HUES6 (cell line): ENCODE measurements at regions not wholly inside any gene's neighbourhood (a gene's known extent, or its start where the extent isn't known, plus 50 kb on each side); places are given as distances from the start of the nearest gene placed in this dataset.
"Not testable (repeated sequence)": the region's sequence is repeated elsewhere in the genome, so short reads cannot be mapped to it uniquely, and the experiment has no call there.

Experiments
- H3K27ac ChIP-seq: 2 replicates; pipeline ENCODE4 v1.7.0; 2013; ENCODE audit warnings: low read depth, mild to moderate bottlenecking, low read length, inconsistent platforms
- H3K27me3 ChIP-seq: 2 replicates; pipeline ENCODE4 v1.6.1; 2013; ENCODE audit warnings: low read length; ENCODE audit not compliant: control insufficient read depth, insufficient read depth
- H3K36me3 ChIP-seq: 2 replicates; pipeline ENCODE4 v1.6.1; 2013; ENCODE audit warnings: low read length; ENCODE audit not compliant: control insufficient read depth, insufficient read depth
- H3K4me1 ChIP-seq: 2 replicates; pipeline ENCODE4 v1.6.1; 2013; ENCODE audit warnings: low read length; ENCODE audit not compliant: control insufficient read depth, insufficient read depth
- H3K4me3 ChIP-seq: 2 replicates; pipeline ENCODE4 v1.5.1; 2013; ENCODE audit warnings: low read depth, low read length
- H3K9ac ChIP-seq: one replicate; pipeline ENCODE4 v1.6.1; 2013; ENCODE audit warnings: mild to moderate bottlenecking, low read length
- H3K9me3 ChIP-seq: 2 replicates; pipeline ENCODE4 v1.6.1; 2013; ENCODE audit warnings: low read depth, low read length; ENCODE audit not compliant: control insufficient read depth, insufficient read depth

DNA sequence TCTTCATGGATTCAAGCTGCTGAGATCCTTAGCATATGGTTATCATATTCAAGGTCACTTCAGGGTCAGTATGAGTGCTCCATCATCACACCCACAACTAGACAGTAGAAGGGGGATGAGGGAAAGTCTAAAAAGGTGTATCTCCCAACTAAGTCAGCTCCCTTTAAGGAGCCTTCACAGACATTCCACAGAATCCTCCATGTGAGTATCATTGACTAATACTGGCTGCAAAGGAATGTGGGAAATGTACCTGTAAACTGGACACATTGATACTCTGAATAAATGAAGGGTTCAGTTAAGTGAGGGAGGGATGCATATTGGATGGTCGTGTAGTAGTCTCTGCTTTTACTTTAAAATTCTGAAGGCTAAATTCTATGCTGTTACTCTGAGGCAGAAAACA lies 330.7 kb downstream of the LRRC70 start:
- H3K4me1 ChIP-seq: peaks cover 3% of the 10 kb centered on the region; the same call in 1 of the 2 replicates

DNA sequence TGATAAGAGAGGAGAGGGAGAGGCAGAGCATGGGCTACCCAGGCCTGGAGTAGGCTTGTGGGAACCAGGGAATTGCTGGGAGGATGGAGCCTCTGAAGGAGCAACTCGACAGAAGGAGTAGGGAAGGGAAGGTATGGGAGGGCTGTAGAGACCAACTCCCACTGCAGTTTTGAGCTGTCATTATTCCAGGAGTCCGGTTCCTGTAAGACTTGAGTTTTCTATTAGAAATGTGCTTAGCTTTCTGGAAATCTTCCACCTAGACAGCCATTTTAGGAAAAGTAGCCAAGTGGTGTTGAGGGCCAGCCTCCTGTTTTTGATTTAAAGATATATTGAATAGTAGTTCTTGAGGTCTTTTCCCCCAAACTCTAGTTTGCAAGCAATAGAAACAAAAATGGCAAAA lies 323.5 kb downstream of the LRRC70 start:
- H3K27ac ChIP-seq: no peak overlapping the region
- no peak overlapping the region for H3K4me3 ChIP-seq
- no peak overlapping the region for H3K9ac ChIP-seq
- H3K4me1 ChIP-seq: no peaks in the 10 kb centered on the region
- H3K27me3 ChIP-seq: no peaks in the 10 kb centered on the region
- no peaks in the 10 kb centered on the region for H3K9me3 ChIP-seq
- no peaks in the 10 kb centered on the region for H3K36me3 ChIP-seq

More for the DNA sequence above, 330.7 kb downstream of the LRRC70 start:
- Histone ChIP-seq H3K9me3 (peaks cover 4% of the 10 kb centered on the region; the same call in 1 of the 2 replicates), H3K27me3 (no peaks in the 10 kb centered on the region), H3K36me3 (no peaks in the 10 kb centered on the region), H3K27ac (no peak overlapping the region), H3K9ac (no peak overlapping the region), H3K4me3 (no peak overlapping the region)

DNA sequence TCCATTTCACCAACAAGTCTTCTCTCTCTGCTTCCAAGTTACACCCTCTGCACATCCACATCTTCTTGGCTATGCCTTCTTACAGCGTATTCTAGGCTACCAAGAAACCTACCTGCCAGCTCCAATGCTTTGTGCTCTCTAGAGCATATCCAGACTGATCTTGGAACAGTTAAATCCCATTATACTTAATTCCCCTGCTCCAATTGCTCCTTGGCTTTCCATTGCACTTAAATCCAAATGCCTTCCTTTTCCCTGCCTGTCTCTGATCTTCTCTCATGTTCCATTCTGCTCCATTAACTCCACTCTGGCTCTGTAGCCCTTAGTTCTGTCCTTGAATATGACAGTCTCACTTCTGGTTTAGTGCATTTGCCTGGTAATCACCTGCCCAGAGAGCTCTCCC lies 322.4 kb downstream of the LRRC70 start:
- Histone ChIP-seq H3K27me3 (no peaks in the 10 kb centered on the region), H3K36me3 (no peaks in the 10 kb centered on the region), H3K27ac (no peak overlapping the region), H3K9me3 (no peaks in the 10 kb centered on the region), H3K9ac (no peak overlapping the region), H3K4me3 (no peak overlapping the region), H3K4me1 (peaks cover 4% of the 10 kb centered on the region; the same call in 1 of the 2 replicates)

DNA sequence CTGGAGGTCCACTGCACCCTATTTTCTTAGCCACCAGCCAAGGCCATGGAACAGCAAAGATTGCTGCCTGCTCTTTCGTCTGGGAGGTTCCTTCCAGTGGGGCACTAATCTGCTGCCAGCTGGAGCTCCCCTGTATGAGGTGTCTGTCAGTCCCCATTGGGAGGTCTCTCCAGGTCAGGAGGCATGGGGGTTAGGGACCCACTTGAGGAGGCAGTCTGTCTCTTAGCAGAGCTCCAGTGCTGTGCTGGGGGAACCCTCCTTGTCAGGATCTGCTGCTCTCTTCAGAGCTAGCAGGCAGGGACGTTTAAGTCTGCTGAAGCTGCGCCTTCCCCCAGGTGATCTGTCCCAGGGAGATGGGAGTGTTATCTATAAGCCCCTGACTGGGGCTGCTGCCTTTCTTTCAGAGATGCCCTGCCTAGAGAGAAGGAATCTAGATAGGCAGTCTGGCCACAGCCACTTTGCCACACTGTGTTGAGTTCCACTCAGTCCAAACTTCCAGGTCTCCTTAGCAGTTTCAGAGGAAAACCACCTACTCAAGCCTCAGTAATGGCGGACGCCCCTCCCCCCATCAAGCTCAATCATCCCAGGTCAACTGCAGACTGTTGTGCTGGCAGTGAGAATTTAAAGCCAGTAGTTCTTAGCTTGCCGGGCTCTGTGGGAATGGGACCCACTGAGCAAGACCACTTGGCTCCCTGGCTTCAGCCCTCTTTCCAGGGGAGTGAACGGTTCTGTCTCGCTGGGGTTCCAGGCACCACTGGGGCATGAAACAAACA lies 317.7 kb downstream of the LRRC70 start:
- Histone ChIP-seq H3K9me3 (no peaks in the 10 kb centered on the region), H3K4me3 (no peak overlapping the region), H3K9ac (no peak overlapping the region), H3K4me1 (peaks cover 4% of the 10 kb centered on the region; the same call in 1 of the 2 replicates), H3K27me3 (no peaks in the 10 kb centered on the region), H3K36me3 (no peaks in the 10 kb centered on the region), H3K27ac (no peak overlapping the region)

DNA sequence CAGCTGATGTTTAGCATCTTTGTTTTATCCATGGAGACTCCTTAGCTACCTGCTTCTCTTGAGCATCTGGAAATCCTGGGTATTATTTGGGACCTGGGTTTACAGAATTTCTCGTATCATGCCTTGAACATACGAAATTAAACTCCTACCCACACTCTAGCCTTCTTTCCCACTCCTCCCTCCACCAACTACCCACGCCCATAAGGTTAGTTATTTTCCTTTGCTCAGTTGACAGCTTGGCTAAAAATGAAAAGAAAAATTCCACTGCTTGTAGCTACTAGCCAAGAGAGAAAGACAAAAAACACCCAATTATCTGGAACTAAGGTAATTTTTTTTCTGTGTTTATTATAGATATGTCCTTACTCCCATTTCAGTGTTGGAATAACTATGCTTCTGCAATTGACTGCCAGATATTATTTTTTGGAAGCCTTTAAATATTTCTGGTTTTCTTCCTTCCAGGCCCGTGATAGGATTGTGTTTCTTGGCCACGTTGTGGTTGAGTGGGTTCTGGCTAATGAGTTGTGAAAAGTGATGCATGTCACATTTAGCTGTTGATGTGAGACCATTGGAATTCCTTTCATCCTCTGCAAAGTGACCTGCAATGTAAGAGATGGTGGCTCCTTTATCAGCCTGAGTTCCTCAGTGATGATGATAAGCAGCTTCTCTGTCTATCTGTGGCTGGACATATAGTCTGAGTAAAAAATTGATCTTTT lies 308.1 kb downstream of the LRRC70 start:
- Histone ChIP-seq H3K36me3 (no peaks in the 10 kb centered on the region), H3K9ac (no peak overlapping the region), H3K27me3 (no peaks in the 10 kb centered on the region), H3K9me3 (no peaks in the 10 kb centered on the region), H3K4me3 (no peak overlapping the region), H3K4me1 (no peaks in the 10 kb centered on the region), H3K27ac (no peak overlapping the region)

DNA sequence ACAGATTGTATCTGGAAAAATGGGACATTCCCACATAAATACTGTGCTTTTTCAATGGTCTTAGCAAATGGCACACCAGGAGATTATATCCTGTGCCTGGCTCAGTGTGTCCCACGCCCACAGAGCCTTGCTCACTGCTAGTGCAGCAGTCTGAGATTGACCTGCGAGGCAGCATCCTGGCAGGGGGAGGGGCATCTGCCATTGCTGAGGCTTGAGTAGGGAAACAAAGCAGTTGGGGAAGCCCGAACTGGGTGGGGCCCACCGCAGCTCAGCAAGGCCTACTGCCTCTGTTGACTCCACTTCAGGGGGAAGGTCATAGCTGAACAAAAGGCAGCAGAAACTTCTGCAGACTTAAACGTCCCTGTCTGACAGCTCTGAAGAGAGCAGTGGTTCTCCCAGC lies 258.7 kb downstream of the LRRC70 start:
- H3K36me3 ChIP-seq, H3K4me1 ChIP-seq, H3K9ac ChIP-seq, H3K27me3 ChIP-seq, H3K4me3 ChIP-seq, H3K27ac ChIP-seq: not testable (repeated sequence)
- peaks cover 36% of the 10 kb centered on the region for H3K9me3 ChIP-seq

DNA sequence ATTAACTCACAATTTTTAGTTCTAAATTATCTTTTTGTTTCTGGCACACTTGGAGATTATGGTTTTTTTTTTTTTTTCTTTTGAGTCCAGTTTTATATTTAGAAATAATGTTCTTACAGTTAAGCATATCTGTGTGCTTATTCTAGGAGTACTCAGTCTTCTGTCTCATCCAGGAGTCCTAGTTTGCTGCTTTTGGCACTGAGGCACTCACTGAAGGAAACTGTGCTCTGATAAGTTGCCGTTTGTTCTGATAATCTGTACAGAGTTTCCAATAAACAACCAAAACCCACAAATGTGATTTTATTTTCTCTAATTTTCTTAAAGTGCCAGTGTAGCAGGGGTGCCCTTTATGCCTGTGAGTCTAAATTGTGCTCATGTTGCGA lies 251.0 kb downstream of the LRRC70 start:
- H3K9ac ChIP-seq: no peak overlapping the region
- H3K9me3 ChIP-seq: peaks cover 15% of the 10 kb centered on the region; the same call in 1 of the 2 replicates
- no peaks in the 10 kb centered on the region for H3K27me3 ChIP-seq
- H3K4me3 ChIP-seq: no peak overlapping the region
- H3K36me3 ChIP-seq: no peaks in the 10 kb centered on the region
- H3K4me1 ChIP-seq: no peaks in the 10 kb centered on the region
- H3K27ac ChIP-seq: no peak overlapping the region

DNA sequence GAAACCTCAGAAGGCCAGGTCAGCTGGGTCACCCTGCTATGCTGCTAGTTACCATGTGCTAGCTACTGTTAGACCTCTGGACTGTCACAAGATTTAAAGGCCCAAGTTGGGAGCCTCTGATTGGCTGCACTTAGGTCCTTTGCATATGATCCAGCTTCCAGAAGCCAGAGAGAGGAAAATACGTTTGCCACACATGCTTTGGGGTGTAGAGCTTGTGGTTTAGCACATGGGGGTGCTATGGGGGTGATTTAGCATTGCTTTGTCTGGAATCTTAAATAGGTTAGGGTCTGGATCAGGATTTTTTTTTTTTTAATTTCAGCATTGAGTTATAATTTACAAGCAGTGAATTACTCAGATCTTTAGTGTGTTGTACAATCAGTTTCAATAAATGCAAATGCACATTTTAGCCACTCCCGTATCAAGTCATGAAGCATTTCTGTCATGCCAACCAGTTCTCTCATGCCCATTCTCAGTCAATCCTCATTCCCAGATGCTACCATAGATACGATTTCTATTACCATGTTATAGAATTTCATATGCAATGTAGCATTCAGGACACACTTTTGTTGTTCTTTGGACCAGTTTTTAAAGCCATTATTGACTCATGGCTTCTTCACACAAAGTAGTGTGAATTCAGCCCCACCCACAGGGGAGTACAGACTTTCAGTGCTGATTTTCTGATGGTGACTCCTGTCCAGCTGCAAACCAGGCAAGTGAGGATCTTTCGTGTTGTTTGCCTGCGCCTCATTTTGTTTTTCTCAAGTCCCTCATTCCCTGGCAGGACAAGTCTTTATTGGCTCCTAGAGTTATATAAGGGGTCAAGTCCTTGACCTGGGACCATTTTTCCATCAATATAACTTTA lies 250.4 kb downstream of the LRRC70 start:
- no peaks in the 10 kb centered on the region for H3K4me1 ChIP-seq
- H3K36me3 ChIP-seq: no peaks in the 10 kb centered on the region
- H3K9ac ChIP-seq: no peak overlapping the region
- peaks cover 11% of the 10 kb centered on the region; the same call in 1 of the 2 replicates for H3K9me3 ChIP-seq
- no peak overlapping the region for H3K4me3 ChIP-seq
- H3K27ac ChIP-seq: no peak overlapping the region
- H3K27me3 ChIP-seq: no peaks in the 10 kb centered on the region

DNA sequence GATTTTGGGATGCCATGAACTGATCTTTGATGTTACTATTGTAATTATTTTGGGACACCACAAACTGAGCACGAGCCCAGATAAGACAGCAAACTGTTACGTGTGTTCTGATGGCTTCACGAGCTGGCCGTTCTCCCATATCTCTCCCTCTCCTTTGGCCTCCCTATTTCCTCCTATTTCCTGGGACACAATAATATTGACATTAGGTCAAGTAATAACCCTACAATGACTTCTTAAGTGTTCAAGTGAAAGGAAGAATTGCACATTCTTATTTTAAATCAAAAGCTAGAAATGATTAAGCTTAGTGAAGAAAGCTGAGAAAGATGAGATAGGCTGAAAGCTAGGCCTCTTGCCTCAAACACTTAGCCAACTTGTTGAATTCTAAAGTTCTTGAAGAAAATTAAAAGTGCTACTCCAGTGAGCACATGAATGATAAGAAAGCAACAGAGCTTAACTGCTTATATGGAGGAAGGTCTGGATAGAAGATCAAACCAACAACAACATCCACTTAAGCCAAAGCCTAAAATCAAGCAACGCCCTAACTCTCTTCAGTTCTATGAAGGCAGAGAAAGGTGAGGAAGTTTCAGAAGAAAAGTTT lies 247.1 kb downstream of the LRRC70 start:
- Histone ChIP-seq H3K4me1 (no peaks in the 10 kb centered on the region), H3K36me3 (no peaks in the 10 kb centered on the region), H3K4me3 (no peak overlapping the region), H3K9me3 (no peaks in the 10 kb centered on the region), H3K27me3 (no peaks in the 10 kb centered on the region), H3K9ac (no peak overlapping the region), H3K27ac (no peak overlapping the region)

DNA sequence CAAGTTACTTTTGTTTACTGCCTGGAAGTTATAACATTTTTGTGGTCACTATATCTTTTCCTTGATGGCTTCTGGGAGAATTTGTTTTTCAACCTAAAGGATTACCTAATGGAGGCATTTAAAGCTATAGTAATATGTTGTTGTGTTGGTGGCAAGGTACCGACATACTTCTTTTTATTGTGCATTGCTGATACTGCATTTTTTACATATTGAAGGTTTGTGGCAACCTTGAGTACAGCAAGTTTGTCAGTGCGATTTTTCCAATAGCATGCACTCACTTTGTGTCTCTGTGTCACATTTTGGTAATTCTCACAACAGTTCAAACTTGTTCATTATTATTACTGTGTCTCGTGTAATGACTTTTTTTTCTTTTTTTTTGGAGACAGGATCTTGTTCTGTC lies 246.3 kb downstream of the LRRC70 start:
- Histone ChIP-seq H3K4me3 (no peak overlapping the region), H3K36me3 (no peaks in the 10 kb centered on the region), H3K27ac (no peak overlapping the region), H3K9me3 (no peaks in the 10 kb centered on the region), H3K9ac (no peak overlapping the region), H3K27me3 (no peaks in the 10 kb centered on the region), H3K4me1 (no peaks in the 10 kb centered on the region)
